Vagina (tissue), 2 donors: ENCODE measurements at regions not wholly inside any gene's neighbourhood (a gene's known extent, or its start where the extent isn't known, plus 50 kb on each side); places are given as distances from the start of the nearest gene placed in this dataset.

Experiments
- POLR2A ChIP-seq, 2 donors: fragments of 450-650 bp; IDR thresholded peaks; one replicate each; pipeline ENCODE4 v1.6.1; 2017; ENCODE audit warnings: antibody characterized with exemption in 2 of 2, mild to moderate bottlenecking in 2 of 2, moderate library complexity in 2 of 2
- POLR2AphosphoS5 ChIP-seq, 2 donors: sonication (generic); formaldehyde crosslinking; IDR thresholded peaks; one replicate each; pipeline ENCODE4 v1.9.0; 2017; ENCODE audit warnings: antibody characterized with exemption in 2 of 2, mild to moderate bottlenecking in 2 of 2, low read depth in 1 of 2; ENCODE audit not compliant: insufficient read depth in 1 of 2
- TF ChIP-seq, protein P1 (sequence below), 3 experiments: fragments of 450-650 bp in 2 of 3; fragments of 200-600 bp in 1 of 3; sonication (generic) in 1 of 3; IDR thresholded peaks; one replicate each; pipeline ENCODE4 v1.5.1; 2017 to 2019; ENCODE audit warnings: antibody characterized with exemption in 3 of 3, mild to moderate bottlenecking in 2 of 3, moderate library complexity in 2 of 3

DNA sequence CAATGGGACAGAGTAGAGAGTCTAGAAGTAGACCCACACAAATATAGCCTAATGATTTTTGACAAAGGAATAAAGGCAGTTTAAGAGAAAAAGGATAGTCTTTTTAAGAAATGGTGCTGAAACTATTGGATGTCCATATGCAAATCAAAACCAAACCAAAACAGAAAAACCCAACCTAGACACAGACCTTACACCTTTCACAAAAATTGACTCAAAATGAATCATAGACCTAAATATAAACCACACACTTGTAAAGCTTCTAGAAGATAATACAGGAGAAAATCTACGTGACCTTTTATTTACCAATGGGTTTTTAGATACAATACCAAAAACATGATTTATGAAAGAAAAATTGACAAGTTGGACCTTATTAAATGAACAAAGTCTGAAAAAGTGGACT, 66.4 kb upstream of the MPHOSPH6 start:
- no peak for TF ChIP-seq POLR2AphosphoS5 (IDR thresholded peaks at IDR 0.05; ENCODE audit: insufficient read depth in 1 of 2, low read depth in 1 of 2)
- TF ChIP-seq, protein P1, sequence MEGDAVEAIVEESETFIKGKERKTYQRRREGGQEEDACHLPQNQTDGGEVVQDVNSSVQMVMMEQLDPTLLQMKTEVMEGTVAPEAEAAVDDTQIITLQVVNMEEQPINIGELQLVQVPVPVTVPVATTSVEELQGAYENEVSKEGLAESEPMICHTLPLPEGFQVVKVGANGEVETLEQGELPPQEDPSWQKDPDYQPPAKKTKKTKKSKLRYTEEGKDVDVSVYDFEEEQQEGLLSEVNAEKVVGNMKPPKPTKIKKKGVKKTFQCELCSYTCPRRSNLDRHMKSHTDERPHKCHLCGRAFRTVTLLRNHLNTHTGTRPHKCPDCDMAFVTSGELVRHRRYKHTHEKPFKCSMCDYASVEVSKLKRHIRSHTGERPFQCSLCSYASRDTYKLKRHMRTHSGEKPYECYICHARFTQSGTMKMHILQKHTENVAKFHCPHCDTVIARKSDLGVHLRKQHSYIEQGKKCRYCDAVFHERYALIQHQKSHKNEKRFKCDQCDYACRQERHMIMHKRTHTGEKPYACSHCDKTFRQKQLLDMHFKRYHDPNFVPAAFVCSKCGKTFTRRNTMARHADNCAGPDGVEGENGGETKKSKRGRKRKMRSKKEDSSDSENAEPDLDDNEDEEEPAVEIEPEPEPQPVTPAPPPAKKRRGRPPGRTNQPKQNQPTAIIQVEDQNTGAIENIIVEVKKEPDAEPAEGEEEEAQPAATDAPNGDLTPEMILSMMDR (IDR thresholded peaks at IDR 0.05), result no peak
- no peak for TF ChIP-seq POLR2A (IDR thresholded peaks at IDR 0.05)
